A549 (cell line): ENCODE measurements at regions not wholly inside any gene's neighbourhood (a gene's known extent, or its start where the extent isn't known, plus 50 kb on each side); places are given as distances from the start of the nearest gene placed in this dataset.

Experiments
- ATAC-seq, 2 experiments: fragments of 200-7000 bp in 1 of 2; fragments of >200 bp in 1 of 2; cut with Nextera tagmentation in 1 of 2; cut with Tn5 transposase in 1 of 2; 3 replicates each; pipeline versions ENCODE4 v1.8.0 to v1.9.1; 2018 to 2020; ENCODE audit warnings: mild to moderate bottlenecking in 1 of 2, moderate library complexity in 1 of 2
- CTCF ChIA-PET: fragments of 300-600 bp; sonication (Branson Sonifier 250); formaldehyde crosslinking; extraction: SDS; loops from one replicate; lab custom pipeline; 2021; ENCODE audit warnings: antibody characterized with exemption, inconsistent platforms; lab: Yijun Ruan, JAX
- POLR2A ChIA-PET: fragments of 350-600 bp; formaldehyde crosslinking; extraction: SDS; loops from one replicate; lab custom pipeline; 2021; ENCODE audit warnings: antibody characterized with exemption, inconsistent platforms; lab: Yijun Ruan, JAX
- DNase-seq, 2 experiments: peaks; one replicate each; pipeline versions ENCODE4 v3.0.0 to v3.0.0-alpha.2; 2011 to 2016; ENCODE audit warnings: low read depth in 1 of 2, low spot score in 1 of 2
- FAIRE-seq: peaks from 2 replicates; lab custom pipeline; 2011; peaks lifted over from hg19 to GRCh38; lab: Jason Lieb, UNC
- H3K27ac ChIP-seq, 2 experiments: fragments of >200 bp; sonication (Bioruptor Twin); formaldehyde crosslinking; 3 replicates each; pipeline ENCODE4 v1.5.1; 2016 to 2017
- H3K4me1 ChIP-seq: fragments of >200 bp; sonication (Bioruptor Twin); formaldehyde crosslinking; 3 replicates; pipeline ENCODE4 v1.6.1; 2016
- H3K4me2 ChIP-seq: fragments of >200 bp; sonication (Bioruptor Twin); formaldehyde crosslinking; 3 replicates; pipeline ENCODE4 v1.6.1; 2016
- H3K4me3 ChIP-seq: fragments of >200 bp; sonication (Bioruptor Twin); formaldehyde crosslinking; 3 replicates; pipeline ENCODE4 v1.5.1; 2016
- H3K9me3 ChIP-seq: fragments of >200 bp; sonication (Bioruptor Twin); formaldehyde crosslinking; 3 replicates; pipeline ENCODE4 v1.6.1; 2016
- BHLHE40 ChIP-seq: IDR thresholded peaks from 2 replicates; pipeline ENCODE4 v1.6.1; 2012; ENCODE audit warnings: low read depth, low read length, inconsistent platforms
- CBX2 ChIP-seq: fragments of 200-600 bp; sonication (generic); IDR thresholded peaks from 2 replicates; pipeline ENCODE4 v1.6.1; 2016; ENCODE audit warnings: low read depth, mild to moderate bottlenecking, borderline replicate concordance
- CEBPB ChIP-seq, 2 experiments: fragments of >200 bp in 1 of 2; sonication (Bioruptor Twin) in 1 of 2; formaldehyde crosslinking in 1 of 2; IDR thresholded peaks; 2 replicates each; pipeline ENCODE4 v1.6.1; 2012 to 2016
- CHD2 ChIP-seq: fragments of 150-350 bp; IDR thresholded peaks from 2 replicates; pipeline ENCODE4 v1.6.1; 2014; ENCODE audit warnings: low read length; ENCODE audit not compliant: partially characterized antibody
- CHD4 ChIP-seq: fragments of 200-600 bp; sonication (generic); IDR thresholded peaks from 2 replicates; pipeline ENCODE4 v1.6.1; 2016; ENCODE audit warnings: antibody characterized with exemption, mild to moderate bottlenecking, borderline replicate concordance
- EP300 ChIP-seq, 2 experiments: fragments of >200 bp; sonication (Bioruptor Twin); formaldehyde crosslinking; IDR thresholded peaks; 2 replicates in 1 of 2; 3 replicates in 1 of 2; pipeline ENCODE4 v1.6.1; 2016 to 2017
- ESRRA ChIP-seq: fragments of 150-350 bp; IDR thresholded peaks from 2 replicates; pipeline ENCODE4 v1.6.1; 2014; ENCODE audit warnings: mild to moderate bottlenecking, low read length, borderline replicate concordance
- FOSL2 ChIP-seq, 2 experiments: fragments of 450-650 bp in 1 of 2; fragments of >200 bp in 1 of 2; sonication (Bioruptor Twin) in 1 of 2; formaldehyde crosslinking; IDR thresholded peaks; 2 replicates each; pipeline versions ENCODE4 v1.5.0 to v1.6.1; 2016 to 2020; ENCODE audit warnings: mild to moderate bottlenecking in 1 of 2, moderate library complexity in 1 of 2
- FOXS1 ChIP-seq: fragments of 250-450 bp; sonication (Bioruptor Pico); IDR thresholded peaks from 2 replicates; pipeline ENCODE4 v1.5.0; 2020; ENCODE audit warnings: mild to moderate bottlenecking, moderate library complexity
- GATA3 ChIP-seq: IDR thresholded peaks from 2 replicates; pipeline ENCODE4 v1.6.1; 2012; ENCODE audit warnings: borderline replicate concordance
- HES2 ChIP-seq: fragments of >200 bp; sonication (Bioruptor Twin); formaldehyde crosslinking; IDR thresholded peaks from 2 replicates; pipeline ENCODE4 v1.6.1; 2016
- HEYL ChIP-seq: fragments of 250-450 bp; sonication (Bioruptor Pico); IDR thresholded peaks from 2 replicates; pipeline ENCODE4 v1.8.0; 2021; ENCODE audit warnings: mild to moderate bottlenecking, moderate library complexity
- HOXB13 ChIP-seq: fragments of 250-450 bp; sonication (Bioruptor Pico); IDR thresholded peaks from 2 replicates; pipeline ENCODE4 v1.5.0; 2020; ENCODE audit warnings: low read depth, mild to moderate bottlenecking, moderate library complexity
- HOXB5 ChIP-seq: fragments of 250-450 bp; sonication (Bioruptor Pico); IDR thresholded peaks from 2 replicates; pipeline ENCODE4 v1.5.0; 2020; ENCODE audit warnings: mild to moderate bottlenecking, moderate library complexity
- JUNB ChIP-seq: fragments of >200 bp; sonication (Bioruptor Twin); formaldehyde crosslinking; IDR thresholded peaks from 2 replicates; pipeline ENCODE4 v1.6.1; 2016
- NFE2L2 ChIP-seq: fragments of 150-350 bp; conservative IDR thresholded peaks from 2 replicates; pipeline ENCODE4 v1.6.1; 2014; ENCODE audit warnings: low read length
- POLR2AphosphoS2 ChIP-seq: conservative IDR thresholded peaks from 2 replicates; pipeline ENCODE4 v1.6.1; 2012; ENCODE audit warnings: low read length, improper control_type of control experiment, inconsistent platforms
- RAD21 ChIP-seq, 2 experiments: fragments of >200 bp in 1 of 2; sonication (Bioruptor Twin) in 1 of 2; formaldehyde crosslinking in 1 of 2; IDR thresholded peaks in 1 of 2; conservative IDR thresholded peaks in 1 of 2; 2 replicates in 1 of 2; 3 replicates in 1 of 2; pipeline ENCODE4 v1.6.1; 2012 to 2018; ENCODE audit warnings: inconsistent platforms in 1 of 2
- RCOR1 ChIP-seq: fragments of 150-350 bp; IDR thresholded peaks from 2 replicates; pipeline ENCODE4 v1.6.1; 2014; ENCODE audit warnings: antibody characterized with exemption, low read length, low read depth
- RFX5 ChIP-seq: fragments of 450-650 bp; IDR thresholded peaks from 2 replicates; pipeline ENCODE4 v1.7.1; 2014; ENCODE audit warnings: antibody characterized with exemption, mild to moderate bottlenecking, moderate library complexity
- SMC3 ChIP-seq: fragments of >200 bp; sonication (Bioruptor Twin); formaldehyde crosslinking; IDR thresholded peaks from 3 replicates; pipeline ENCODE4 v1.6.1; 2018; ENCODE audit warnings: inconsistent platforms
- SREBF2 ChIP-seq: fragments of 450-650 bp; IDR thresholded peaks from 2 replicates; pipeline ENCODE4 v1.6.1; 2014; ENCODE audit warnings: mild to moderate bottlenecking, moderate library complexity
- TFCP2L1 ChIP-seq: fragments of 250-450 bp; sonication (Bioruptor Pico); IDR thresholded peaks from 2 replicates; pipeline ENCODE4 v1.5.0; 2021; ENCODE audit warnings: mild to moderate bottlenecking
- USF2 ChIP-seq: fragments of 450-650 bp; IDR thresholded peaks from 2 replicates; pipeline ENCODE4 v1.6.1; 2014; ENCODE audit warnings: antibody characterized with exemption
- ZFP36 ChIP-seq: fragments of 450-650 bp; IDR thresholded peaks from 2 replicates; pipeline ENCODE4 v1.6.1; 2014; ENCODE audit warnings: borderline replicate concordance; ENCODE audit not compliant: partially characterized antibody
- WGBS: methylation state at CpG from one replicate; pipeline ENCODE4 v1.1.6; 2017; ENCODE audit errors: missing lambda C conversion rate; 5-methylcytosine and 5-hydroxymethylcytosine counted together
- TF ChIP-seq, protein P1 (sequence below): IDR thresholded peaks from 2 replicates; pipeline ENCODE4 v1.6.1; 2012

DNA sequence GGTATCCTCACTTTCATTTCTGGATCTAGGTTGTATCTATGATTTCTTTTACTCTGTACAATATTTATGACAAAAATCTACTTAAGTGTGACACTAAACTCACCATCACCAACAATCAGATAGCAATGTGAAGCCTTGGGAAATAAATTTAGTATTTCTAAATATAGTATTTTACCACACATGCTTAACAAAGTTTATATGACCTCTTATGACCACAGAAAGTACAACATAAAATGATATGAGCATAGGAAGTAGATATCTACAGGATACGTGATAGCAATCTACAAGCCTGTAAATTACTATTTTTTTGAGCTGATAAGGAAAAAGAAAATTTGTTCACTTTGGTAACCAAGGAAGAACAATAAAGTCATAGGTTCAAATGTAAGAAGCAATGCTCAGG, 910.4 kb upstream of the CITED2 start:
- FAIRE-seq (no peak), DNase-seq (no peak), ATAC-seq (no peak)
- POLR2A ChIA-PET = no interaction called here
- Histone ChIP-seq H3K9me3 (no peaks in the 10 kb centered on the region), H3K4me2 (no peak overlapping the region), H3K4me3 (no peak overlapping the region), H3K27ac (no peak overlapping the region), H3K4me1 (no peaks in the 10 kb centered on the region)
- WGBS = 48% methylated on average over 1 of the region's 1 CpG
- CTCF ChIA-PET = no interaction called here
- TF ChIP-seq ESRRA (no peak), RFX5 (no peak), TFCP2L1 (CRISPR knock-in tag) (no peak), RAD21 (conservative IDR thresholded peaks at IDR 0.05 in 1 of 2, IDR thresholded peaks at IDR 0.05 in 1 of 2) (no peak), FOSL2 (IDR thresholded peaks at IDR 0.05) (no peak), FOSL2 (CRISPR knock-in tag; IDR thresholded peaks at IDR 0.05) (no peak), FOXS1 (CRISPR knock-in tag) (no peak), HOXB13 (no peak), CHD4 (no peak), EP300 (IDR thresholded peaks at IDR 0.05) (no peak)
- TF ChIP-seq, protein P1, sequence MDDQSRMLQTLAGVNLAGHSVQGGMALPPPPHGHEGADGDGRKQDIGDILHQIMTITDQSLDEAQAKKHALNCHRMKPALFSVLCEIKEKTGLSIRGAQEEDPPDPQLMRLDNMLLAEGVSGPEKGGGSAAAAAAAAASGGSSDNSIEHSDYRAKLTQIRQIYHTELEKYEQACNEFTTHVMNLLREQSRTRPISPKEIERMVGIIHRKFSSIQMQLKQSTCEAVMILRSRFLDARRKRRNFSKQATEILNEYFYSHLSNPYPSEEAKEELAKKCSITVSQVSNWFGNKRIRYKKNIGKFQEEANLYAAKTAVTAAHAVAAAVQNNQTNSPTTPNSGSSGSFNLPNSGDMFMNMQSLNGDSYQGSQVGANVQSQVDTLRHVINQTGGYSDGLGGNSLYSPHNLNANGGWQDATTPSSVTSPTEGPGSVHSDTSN = no peak

GRCh38 chr6:140283197-140283596, 908.7 kb upstream of the CITED2 start:
- FAIRE-seq (no peak), DNase-seq (no peak), ATAC-seq (no peak)
- Histone ChIP-seq H3K4me3 (no peak overlapping the region), H3K4me2 (no peak overlapping the region), H3K27ac (no peak overlapping the region), H3K4me1 (no peaks in the 10 kb centered on the region), H3K9me3 (no peaks in the 10 kb centered on the region)
- WGBS = 32% methylated on average over 2 of the region's 2 CpGs
- ChIA-PET POLR2A (no interaction called here), CTCF (interaction anchor here (0.6 kb wide), 1 partner anchor 1710 kb away, joined by 3 read pairs; no protein-coding TSS in a partner anchor)
- TF ChIP-seq BHLHE40 (no peak), HES2 (no peak), JUNB (no peak), CBX2 (no peak), ZFP36 (no peak), RCOR1 (no peak), FOSL2 (IDR thresholded peaks at IDR 0.05) (no peak), FOSL2 (CRISPR knock-in tag; IDR thresholded peaks at IDR 0.05) (no peak), POLR2AphosphoS2 (no peak), CEBPB (IDR thresholded peaks at IDR 0.05) (no peak), SMC3 (no peak), CHD2 (no peak), HOXB5 (no peak), EP300 (IDR thresholded peaks at IDR 0.05) (no peak), RAD21 (conservative IDR thresholded peaks at IDR 0.05 in 1 of 2, IDR thresholded peaks at IDR 0.05 in 1 of 2) (no peak), USF2 (no peak), HOXB13 (no peak), SREBF2 (no peak), GATA3 (no peak), NFE2L2 (no peak)

GRCh38 chr6:140281767-140282166, 907.3 kb upstream of the CITED2 start:
- Histone ChIP-seq H3K4me2 (no peak overlapping the region), H3K4me3 (no peak overlapping the region), H3K4me1 (no peaks in the 10 kb centered on the region)
- FAIRE-seq = no peak
- WGBS = 82% methylated on average over 1 of the region's 1 CpG
- DNase-seq = no peak
- ATAC-seq = no peak
- CTCF ChIA-PET = no interaction called here
- TF ChIP-seq HEYL (CRISPR knock-in tag) = no peak
- TF ChIP-seq, all 56 proteins: peak for 0
- Histone ChIP-seq H3K27ac (no peak overlapping the region), H3K9me3 (no peaks in the 10 kb centered on the region)
- POLR2A ChIA-PET = no interaction called here
